Esophagus squamous epithelium (tissue), 5 donors: ENCODE measurements at regions not wholly inside any gene's neighbourhood (a gene's known extent, or its start where the extent isn't known, plus 50 kb on each side); places are given as distances from the start of the nearest gene placed in this dataset.

Experiments used
- DNase-seq: peaks from one replicate; lab custom pipeline; 2025; lab: John Stamatoyannopoulos, UW
- H3K27ac ChIP-seq, 4 donors: fragments of 200-600 bp; sonication (generic); one replicate each; pipeline ENCODE4 v1.5.1; 2016 to 2019; ENCODE audit warnings: mild to moderate bottlenecking in 1 of 4
- H3K27me3 ChIP-seq, 4 donors: fragments of 200-600 bp; sonication (generic); 1 replicate in 3 of 4; 2 replicates in 1 of 4; pipeline versions ENCODE4 v1.5.1 to v1.6.0; 2017 to 2021; ENCODE audit warnings: antibody characterized with exemption in 1 of 4
- H3K36me3 ChIP-seq, 3 donors: fragments of 200-600 bp; sonication (generic); one replicate each; pipeline ENCODE4 v1.5.1; 2016 to 2019
- H3K4me1 ChIP-seq, 3 donors: fragments of 200-600 bp; sonication (generic); one replicate each; pipeline ENCODE4 v1.5.1; 2017 to 2019
- H3K4me3 ChIP-seq, 4 donors: fragments of 200-600 bp; sonication (generic); 1 replicate in 3 of 4; 2 replicates in 1 of 4; pipeline ENCODE4 v1.5.1; 2016 to 2019; ENCODE audit warnings: mild to moderate bottlenecking in 2 of 4, moderate library complexity in 1 of 4
- H3K9me3 ChIP-seq, 3 donors: fragments of 200-600 bp; sonication (generic); one replicate each; pipeline ENCODE4 v1.5.1; 2016 to 2019
- CTCF ChIP-seq, 6 experiments: fragments of 450-650 bp in 4 of 6; fragments of 200-600 bp in 2 of 6; sonication (generic) in 2 of 6; IDR thresholded peaks; one replicate each; pipeline ENCODE4 v1.5.1; 2016 to 2019; ENCODE audit warnings: antibody characterized with exemption in 6 of 6, mild to moderate bottlenecking in 4 of 6, moderate library complexity in 4 of 6
- POLR2A ChIP-seq, 4 donors: fragments of 450-650 bp; IDR thresholded peaks; one replicate each; pipeline ENCODE4 v1.6.1; 2017; ENCODE audit warnings: antibody characterized with exemption in 4 of 4, mild to moderate bottlenecking in 4 of 4, moderate library complexity in 3 of 4
- WGBS, 2 donors: methylation state at CpG; one replicate each; pipeline ENCODE4 v1.1.5; 2018; 5-methylcytosine and 5-hydroxymethylcytosine counted together
- intact Hi-C: fragments of 100-400 bp; cut with DNase I; formaldehyde crosslinking; loops from one replicate; pipeline ENCODE4 v1.15.0; 2022
- donor health status: DM: yes; HTN: yes; CAD: no.

- WGBS, 2 donors: 68 to 69% methylated on average over 5 of the region's 5 CpGs
- no peak for DNase-seq
- no peaks in the 10 kb centered on the region for H3K36me3 ChIP-seq
- no peaks in the 10 kb centered on the region for H3K9me3 ChIP-seq
- peaks cover 0 to 33% (median 0%) of the 10 kb centered on the region in 4 donors for H3K27me3 ChIP-seq
- H3K4me3 ChIP-seq: no peak overlapping the region
- H3K27ac ChIP-seq: no peak overlapping the region
- H3K4me1 ChIP-seq: no peaks in the 10 kb centered on the region
- intact Hi-C loops: no loop called here
- no peak for TF ChIP-seq CTCF (IDR thresholded peaks at IDR 0.05)
- TF ChIP-seq POLR2A (IDR thresholded peaks at IDR 0.05): no peak
Measured at GRCh38 chr1:5198328-5198727, 543.9 kb downstream of the AJAP1 start.

- DNase-seq: no peak
- intact Hi-C loops: no loop called here
- Histone ChIP-seq H3K4me3 (no peak overlapping the region), H3K36me3 (no peaks in the 10 kb centered on the region), H3K27ac (no peak overlapping the region), H3K4me1 (no peaks in the 10 kb centered on the region), H3K9me3 (no peaks in the 10 kb centered on the region), H3K27me3 (peaks cover 0 to 25% (median 0%) of the 10 kb centered on the region in 4 donors)
- TF ChIP-seq CTCF (IDR thresholded peaks at IDR 0.05) (no peak), POLR2A (IDR thresholded peaks at IDR 0.05) (no peak)
- WGBS, 2 donors: 72 to 84% methylated on average over 6 of the region's 6 CpGs
Measured at GRCh38 chr1:5191470-5191869, 537.1 kb downstream of the AJAP1 start.

GRCh38 chr1:5189384-5189783 lies 535.0 kb downstream of the AJAP1 start:
- Histone ChIP-seq H3K27me3 (peaks cover 0 to 25% (median 0%) of the 10 kb centered on the region in 4 donors), H3K36me3 (no peaks in the 10 kb centered on the region), H3K9me3 (no peaks in the 10 kb centered on the region), H3K4me1 (no peaks in the 10 kb centered on the region), H3K4me3 (no peak overlapping the region), H3K27ac (no peak overlapping the region)
- 64 to 71% methylated on average over 4 of the region's 4 CpGs for WGBS, 2 donors
- intact Hi-C loops: no loop called here
- no peak for DNase-seq
- no peak for TF ChIP-seq CTCF (IDR thresholded peaks at IDR 0.05)
- no peak for TF ChIP-seq POLR2A (IDR thresholded peaks at IDR 0.05)

GRCh38 chr1:5165762-5166161 lies 511.4 kb downstream of the AJAP1 start:
- H3K9me3 ChIP-seq: no peaks in the 10 kb centered on the region
- TF ChIP-seq POLR2A (IDR thresholded peaks at IDR 0.05) (no peak), CTCF (IDR thresholded peaks at IDR 0.05) (no peak)
- H3K4me3 ChIP-seq: no peak overlapping the region
- no peaks in the 10 kb centered on the region for H3K4me1 ChIP-seq
- 76 to 81% methylated on average over 7 to 8 of the region's 8 CpGs for WGBS, 2 donors
- H3K27me3 ChIP-seq: peaks cover 0 to 36% (median 0%) of the 10 kb centered on the region in 4 donors
- no peak for DNase-seq
- no peaks in the 10 kb centered on the region for H3K36me3 ChIP-seq
- H3K27ac ChIP-seq: no peak overlapping the region
- intact Hi-C loops: no loop called here

- DNase-seq: no peak
- no peak for TF ChIP-seq CTCF (IDR thresholded peaks at IDR 0.05)
- TF ChIP-seq POLR2A (IDR thresholded peaks at IDR 0.05): no peak
- Histone ChIP-seq H3K27ac (no peak overlapping the region), H3K27me3 (peaks cover 0 to 36% (median 0%) of the 10 kb centered on the region in 4 donors), H3K36me3 (no peaks in the 10 kb centered on the region), H3K4me1 (no peaks in the 10 kb centered on the region), H3K4me3 (no peak overlapping the region), H3K9me3 (no peaks in the 10 kb centered on the region)
- 58 to 61% methylated on average over 3 to 5 of the region's 5 CpGs for WGBS, 2 donors
- intact Hi-C loops: no loop called here
Measured at GRCh38 chr1:5164158-5164557, 509.7 kb downstream of the AJAP1 start.
